ENCODE measurements at regions not wholly inside any gene's neighbourhood (a gene's known extent, or its start where the extent isn't known, plus 50 kb on each side); places are given as distances from the start of the nearest gene placed in this dataset.

DNA sequence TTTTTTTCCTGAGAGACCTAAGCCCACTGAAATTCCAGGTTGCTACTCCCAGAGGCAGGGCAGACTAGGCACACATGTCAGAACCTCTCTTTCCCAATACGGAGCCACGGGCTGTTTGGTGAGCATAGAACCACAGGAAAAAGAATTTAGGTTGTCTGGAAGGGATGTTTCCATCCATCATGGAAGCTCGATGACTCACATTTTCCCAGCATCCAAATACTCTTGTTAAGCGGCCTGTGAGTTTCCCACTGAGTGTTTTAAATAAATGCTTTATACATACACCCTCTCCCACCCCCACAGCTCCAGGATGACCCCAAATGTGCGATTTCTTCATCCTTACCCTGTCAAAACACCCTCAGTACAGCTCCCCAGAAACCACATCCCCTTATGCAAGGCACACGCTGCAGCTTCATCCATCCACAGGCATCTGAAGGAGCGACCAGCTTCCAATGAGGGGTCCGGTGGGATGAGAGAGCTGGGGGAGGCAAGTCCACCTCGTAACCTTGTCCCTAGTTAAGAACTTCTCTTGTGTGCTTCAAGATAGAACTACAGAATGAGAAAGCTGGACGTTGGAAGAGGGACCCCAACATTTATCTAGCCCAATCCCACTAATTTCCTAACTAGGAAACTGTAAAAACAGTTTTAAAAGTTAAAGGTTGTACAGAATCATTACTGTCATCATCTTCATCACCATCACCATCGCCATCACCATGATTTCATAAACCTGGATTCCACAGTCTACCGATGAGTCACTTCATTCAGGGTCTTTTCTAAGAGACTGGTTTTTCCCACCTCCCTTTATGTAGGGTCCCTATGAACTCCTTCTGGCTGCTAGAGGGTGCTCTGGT is 63.5 kb upstream of the FZD7 start:
- TF ChIP-seq KDM5B (IDR thresholded peaks at IDR 0.05; ENCODE audit: insufficient replicate concordance, low read depth, low read length) (no peak), EHMT2 (IDR thresholded peaks at IDR 0.05) (no peak), RAD21 (CRISPR knock-in tag; conservative IDR thresholded peaks at IDR 0.05 in 1 of 2, IDR thresholded peaks at IDR 0.05 in 1 of 2) (no peak), RFX5 (IDR thresholded peaks at IDR 0.05; ENCODE audit: low read depth, low read length) (no peak), PCBP2 (IDR thresholded peaks at IDR 0.05; ENCODE audit: low read depth, low read length, poor library complexity, severe bottlenecking) (no peak), ZBTB8A (IDR thresholded peaks at IDR 0.05; ENCODE audit: partially characterized antibody) (no peak), SMARCE1 (IDR thresholded peaks at IDR 0.05) (no peak), POLR2A (conservative IDR thresholded peaks at IDR 0.05) (no peak), BRCA1 (IDR thresholded peaks at IDR 0.05) (no peak), BRCA1 (CRISPR knock-in tag; IDR thresholded peaks at IDR 0.05) (no peak), EZH2 (IDR thresholded peaks at IDR 0.05; ENCODE audit: borderline replicate concordance, low read depth, low read length) (no peak), POLR2AphosphoS5 (IDR thresholded peaks at IDR 0.05; ENCODE audit: control insufficient read depth, insufficient read depth, low read depth, low read length) (no peak)

Measured in K562 (cell line).